ENCODE measurements at regions not wholly inside any gene's neighbourhood (a gene's known extent, or its start where the extent isn't known, plus 50 kb on each side); places are given as distances from the start of the nearest gene placed in this dataset.
"Not testable (repeated sequence)": the region's sequence is repeated elsewhere in the genome, so short reads cannot be mapped to it uniquely, and the experiment has no call there.

DNA sequence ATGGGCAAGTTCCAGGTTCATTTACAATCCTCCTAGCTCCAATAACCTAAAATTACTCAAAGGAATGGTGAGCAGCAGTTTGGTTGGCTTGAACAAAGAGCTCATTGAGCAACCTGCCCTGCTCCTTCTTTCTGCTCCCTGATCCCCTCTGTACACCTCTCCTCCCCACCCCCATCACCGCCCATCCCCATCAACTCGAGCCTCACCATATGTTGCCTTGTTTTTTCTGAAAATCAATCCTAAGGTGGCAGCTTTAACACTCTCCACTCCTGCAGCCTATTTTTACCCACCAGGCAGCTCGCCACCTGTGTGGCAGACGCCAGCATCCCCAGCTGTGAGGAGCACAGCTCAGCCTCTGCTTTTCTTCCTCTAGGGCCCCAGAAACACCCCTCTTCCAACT, 533.4 kb upstream of the BRINP1 start:
- 80 to 89% methylated on average over 1 to 4 of the region's 4 CpGs for WGBS, 2 experiments (ENCODE audit: insufficient coverage in 2 of 2)
- no peaks in the 10 kb centered on the region for H3K9me3 ChIP-seq (ENCODE audit: control insufficient read depth, low read length)
- no peaks in the 10 kb centered on the region for H3K36me3 ChIP-seq (ENCODE audit: control insufficient read depth, insufficient read depth, low read length)
- no peak overlapping the region for H3K27ac ChIP-seq (ENCODE audit: low read depth, low read length, severe bottlenecking)
- no peak overlapping the region for H3K4me3 ChIP-seq (ENCODE audit: extremely low read depth, insufficient read depth, low read length, poor library complexity, severe bottlenecking)
- no peaks in the 10 kb centered on the region for H3K4me1 ChIP-seq (ENCODE audit: control insufficient read depth, insufficient read depth, low read length, poor library complexity, severe bottlenecking)

DNA sequence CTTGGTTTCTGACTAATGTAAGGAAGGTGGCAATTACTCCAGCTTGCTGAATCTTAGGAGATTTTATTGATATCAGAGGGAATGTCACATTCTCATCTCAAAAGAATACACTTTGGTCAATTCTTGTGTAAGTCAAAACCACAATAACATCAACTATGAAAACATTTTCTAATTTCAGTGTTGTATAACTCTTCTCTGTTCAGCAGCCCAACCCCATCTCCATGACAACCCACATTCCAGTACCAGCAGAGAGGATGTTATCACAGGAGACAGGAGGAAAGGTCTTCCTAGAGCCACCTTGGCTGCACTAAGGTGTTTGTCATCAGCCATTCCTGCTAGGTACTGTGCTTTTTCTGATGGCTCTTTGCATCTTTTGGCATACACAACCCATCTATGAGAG, 529.1 kb upstream of the BRINP1 start:
- H3K9me3 ChIP-seq (ENCODE audit: control insufficient read depth, low read length): no peaks in the 10 kb centered on the region
- no peak overlapping the region for H3K27ac ChIP-seq (ENCODE audit: low read depth, low read length, severe bottlenecking)
- H3K36me3 ChIP-seq (ENCODE audit: control insufficient read depth, insufficient read depth, low read length): no peaks in the 10 kb centered on the region
- no peaks in the 10 kb centered on the region for H3K4me1 ChIP-seq (ENCODE audit: control insufficient read depth, insufficient read depth, low read length, poor library complexity, severe bottlenecking)
- no peak overlapping the region for H3K4me3 ChIP-seq (ENCODE audit: extremely low read depth, insufficient read depth, low read length, poor library complexity, severe bottlenecking)

DNA sequence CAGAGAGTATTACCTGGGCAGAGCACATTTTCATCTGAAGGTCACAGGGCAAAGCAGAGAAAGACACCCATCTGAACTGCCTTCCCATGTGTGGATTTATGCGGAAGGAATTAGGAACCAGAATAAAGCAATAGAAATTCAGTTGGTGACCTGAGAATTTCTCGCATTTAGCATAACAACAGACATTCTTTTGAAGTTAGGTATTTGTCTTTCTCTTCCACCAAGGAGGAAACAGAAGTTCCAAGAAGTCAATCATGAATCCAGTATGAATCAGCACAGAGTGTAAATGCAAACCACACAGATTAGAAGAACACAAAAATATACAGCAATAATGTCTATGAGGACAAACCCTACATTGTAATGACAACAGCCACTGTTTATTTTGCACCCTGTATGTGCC, 515.2 kb upstream of the BRINP1 start:
- H3K36me3 ChIP-seq (ENCODE audit: control insufficient read depth, insufficient read depth, low read length): no peaks in the 10 kb centered on the region
- peaks cover 3% of the 10 kb centered on the region for H3K4me1 ChIP-seq (ENCODE audit: control insufficient read depth, insufficient read depth, low read length, poor library complexity, severe bottlenecking)
- 51% methylated on average over 2 of the region's 2 CpGs; no CpG with 5 or more reads in 1 of the 2 experiments for WGBS, 2 experiments (ENCODE audit: insufficient coverage in 2 of 2)

DNA sequence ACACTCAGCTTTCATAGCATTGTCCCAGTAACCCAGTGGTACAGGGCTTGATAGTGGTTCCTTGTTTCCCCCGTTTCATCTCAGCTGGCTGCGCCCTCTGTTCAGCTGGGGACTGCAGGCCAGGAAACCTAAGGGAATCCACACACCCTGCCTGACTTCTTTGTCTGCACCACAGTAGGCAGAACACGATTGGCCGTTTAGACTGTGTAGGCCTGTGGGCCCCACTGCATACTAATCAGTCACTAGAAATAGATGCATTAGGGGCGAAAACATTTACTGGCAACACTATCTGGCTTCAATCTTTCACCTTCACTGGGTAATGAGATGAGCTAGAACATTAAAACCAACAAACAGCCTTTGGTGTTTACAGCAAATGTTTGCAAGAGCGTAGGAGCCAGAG, 512.7 kb upstream of the BRINP1 start:
- no peaks in the 10 kb centered on the region for H3K9me3 ChIP-seq (ENCODE audit: control insufficient read depth, low read length)
- no peaks in the 10 kb centered on the region for H3K36me3 ChIP-seq (ENCODE audit: control insufficient read depth, insufficient read depth, low read length)
- peaks cover 3% of the 10 kb centered on the region for H3K4me1 ChIP-seq (ENCODE audit: control insufficient read depth, insufficient read depth, low read length, poor library complexity, severe bottlenecking)
- no peak overlapping the region for H3K27ac ChIP-seq (ENCODE audit: low read depth, low read length, severe bottlenecking)
- no peak overlapping the region for H3K4me3 ChIP-seq (ENCODE audit: extremely low read depth, insufficient read depth, low read length, poor library complexity, severe bottlenecking)
- 82 to 93% methylated on average over 5 of the region's 6 CpGs for WGBS, 2 experiments (ENCODE audit: insufficient coverage in 2 of 2)

More for the DNA sequence above, 515.2 kb upstream of the BRINP1 start:
- Histone ChIP-seq H3K4me3 (ENCODE audit: extremely low read depth, insufficient read depth, low read length, poor library complexity, severe bottlenecking) (no peak overlapping the region), H3K27ac (ENCODE audit: low read depth, low read length, severe bottlenecking) (no peak overlapping the region), H3K9me3 (ENCODE audit: control insufficient read depth, low read length) (no peaks in the 10 kb centered on the region)

DNA sequence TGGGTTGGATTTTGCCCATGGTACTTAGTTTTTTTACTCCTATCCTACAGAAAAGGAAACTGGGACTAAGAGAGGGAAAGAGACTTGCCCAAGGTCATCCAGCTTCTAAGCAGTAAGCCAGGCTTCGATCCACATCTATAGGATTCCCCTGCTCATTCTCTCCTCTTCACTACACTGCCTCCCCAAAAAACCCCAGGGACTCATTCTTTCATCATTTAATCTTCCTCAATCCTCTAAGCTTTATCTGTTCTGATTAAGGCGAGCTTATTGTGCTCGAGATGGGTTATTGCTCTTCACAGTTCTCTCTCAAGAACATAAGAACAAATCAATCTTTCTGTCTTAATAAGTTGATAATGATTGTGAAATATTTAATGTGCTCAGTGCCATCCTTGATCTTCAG, 511.1 kb upstream of the BRINP1 start:
- Histone ChIP-seq H3K4me3 (ENCODE audit: extremely low read depth, insufficient read depth, low read length, poor library complexity, severe bottlenecking) (no peak overlapping the region), H3K36me3 (ENCODE audit: control insufficient read depth, insufficient read depth, low read length) (no peaks in the 10 kb centered on the region), H3K27ac (ENCODE audit: low read depth, low read length, severe bottlenecking) (no peak overlapping the region), H3K4me1 (ENCODE audit: control insufficient read depth, insufficient read depth, low read length, poor library complexity, severe bottlenecking) (peaks cover 3% of the 10 kb centered on the region), H3K9me3 (ENCODE audit: control insufficient read depth, low read length) (no peaks in the 10 kb centered on the region)
- WGBS, 2 experiments (ENCODE audit: insufficient coverage in 2 of 2): 80% methylated on average over 1 of the region's 3 CpGs; no CpG with 5 or more reads in 1 of the 2 experiments

DNA sequence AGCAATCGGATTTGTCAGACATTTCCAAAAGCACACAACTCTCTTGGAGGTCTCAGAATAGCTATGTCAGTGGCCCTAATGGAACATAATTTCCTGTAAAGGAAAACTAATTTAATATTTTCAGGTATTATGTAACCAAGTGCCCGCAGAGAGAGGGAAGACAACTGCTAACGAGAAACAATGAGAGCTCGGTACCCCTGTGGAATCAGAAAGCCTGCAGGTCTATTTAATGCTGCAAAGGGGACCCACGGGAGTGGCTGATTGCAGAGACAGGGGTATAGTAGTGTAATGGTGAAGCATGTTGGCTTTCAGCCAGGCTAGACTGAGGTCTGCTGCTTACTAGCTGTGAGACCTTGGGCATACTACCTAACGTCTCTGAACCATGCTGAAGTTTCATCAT, 508.1 kb upstream of the BRINP1 start:
- no peak overlapping the region for H3K4me3 ChIP-seq (ENCODE audit: extremely low read depth, insufficient read depth, low read length, poor library complexity, severe bottlenecking)
- no peaks in the 10 kb centered on the region for H3K4me1 ChIP-seq (ENCODE audit: control insufficient read depth, insufficient read depth, low read length, poor library complexity, severe bottlenecking)
- no peak overlapping the region for H3K27ac ChIP-seq (ENCODE audit: low read depth, low read length, severe bottlenecking)
- WGBS, 2 experiments (ENCODE audit: insufficient coverage in 2 of 2): 92 to 94% methylated on average over 2 to 5 of the region's 6 CpGs
- H3K9me3 ChIP-seq (ENCODE audit: control insufficient read depth, low read length): no peaks in the 10 kb centered on the region
- no peaks in the 10 kb centered on the region for H3K36me3 ChIP-seq (ENCODE audit: control insufficient read depth, insufficient read depth, low read length)

DNA sequence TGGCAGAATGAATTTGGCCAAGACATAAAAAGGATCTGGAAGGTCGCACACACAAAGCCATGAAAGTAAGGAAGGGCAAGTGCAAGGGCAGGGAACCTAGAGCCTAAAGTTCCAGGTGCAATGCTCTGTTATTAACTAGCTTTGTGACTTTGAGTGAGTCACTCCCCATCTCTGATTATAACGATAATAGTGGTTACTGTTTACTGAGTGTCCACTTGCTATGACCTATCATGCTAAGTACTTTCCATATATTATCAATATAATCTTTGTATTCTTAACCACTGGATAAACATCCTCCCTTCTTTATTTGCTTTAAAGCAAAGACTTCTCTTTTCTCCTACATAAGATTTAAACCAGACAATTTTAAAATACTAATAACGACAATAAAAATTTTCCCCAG, 504.6 kb upstream of the BRINP1 start:
- Histone ChIP-seq H3K4me1 (ENCODE audit: control insufficient read depth, insufficient read depth, low read length, poor library complexity, severe bottlenecking) (peaks cover 2% of the 10 kb centered on the region), H3K9me3 (ENCODE audit: control insufficient read depth, low read length) (no peaks in the 10 kb centered on the region), H3K27ac (ENCODE audit: low read depth, low read length, severe bottlenecking) (no peak overlapping the region), H3K36me3 (ENCODE audit: control insufficient read depth, insufficient read depth, low read length) (no peaks in the 10 kb centered on the region), H3K4me3 (ENCODE audit: extremely low read depth, insufficient read depth, low read length, poor library complexity, severe bottlenecking) (no peak overlapping the region)
- 83 to 93% methylated on average over 1 to 2 of the region's 3 CpGs for WGBS, 2 experiments (ENCODE audit: insufficient coverage in 2 of 2)

DNA sequence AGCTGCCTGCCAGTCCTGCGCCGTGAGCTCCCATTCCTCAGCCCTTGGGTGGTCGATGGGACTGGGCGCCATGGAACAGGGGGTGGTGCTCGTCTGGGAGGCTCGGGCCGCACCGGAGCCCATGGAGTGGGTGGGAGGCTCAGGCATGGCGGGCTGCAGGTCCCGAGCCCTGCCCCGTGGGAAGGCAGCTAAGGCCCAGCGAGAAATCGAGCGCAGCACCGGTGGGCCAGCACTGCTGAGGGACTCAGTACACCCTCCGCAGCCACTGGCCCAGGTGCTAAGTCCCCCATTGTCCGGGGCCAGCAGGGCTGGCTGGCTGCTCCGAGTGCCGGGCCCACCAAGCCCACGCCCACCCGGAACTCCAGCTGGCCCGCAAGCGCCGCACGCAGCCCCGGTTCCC, 501.0 kb upstream of the BRINP1 start:
- H3K9me3 ChIP-seq (ENCODE audit: control insufficient read depth, low read length); H3K27ac ChIP-seq (ENCODE audit: low read depth, low read length, severe bottlenecking); H3K4me1 ChIP-seq (ENCODE audit: control insufficient read depth, insufficient read depth, low read length, poor library complexity, severe bottlenecking); H3K36me3 ChIP-seq (ENCODE audit: control insufficient read depth, insufficient read depth, low read length); H3K4me3 ChIP-seq (ENCODE audit: extremely low read depth, insufficient read depth, low read length, poor library complexity, severe bottlenecking): not testable (repeated sequence)
- WGBS, 2 experiments (ENCODE audit: insufficient coverage in 2 of 2): 87 to 95% methylated on average over 10 to 12 of the region's 26 CpGs

DNA sequence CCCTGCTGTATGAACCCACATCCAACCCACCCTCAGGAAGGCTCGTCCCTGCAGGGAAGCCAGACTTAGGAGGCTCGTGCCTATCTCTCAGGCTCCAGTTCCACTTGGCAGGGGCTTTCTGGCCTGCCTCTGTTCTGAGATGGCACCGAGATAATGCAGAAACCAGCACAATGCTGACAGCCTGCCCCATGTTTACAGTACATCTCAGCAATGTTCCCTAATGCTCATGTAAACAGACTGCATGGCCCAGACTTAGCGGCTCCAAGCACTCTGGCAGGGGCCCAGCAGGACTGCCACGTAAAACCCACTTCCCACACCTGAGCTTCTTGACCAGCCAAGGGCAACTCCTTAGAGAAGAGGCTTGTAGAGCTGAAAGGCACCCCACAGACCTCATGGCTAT, 499.5 kb upstream of the BRINP1 start:
- no peaks in the 10 kb centered on the region for H3K9me3 ChIP-seq (ENCODE audit: control insufficient read depth, low read length)
- WGBS, 2 experiments (ENCODE audit: insufficient coverage in 2 of 2): 68 to 78% methylated on average over 4 to 5 of the region's 5 CpGs
- no peak overlapping the region for H3K4me3 ChIP-seq (ENCODE audit: extremely low read depth, insufficient read depth, low read length, poor library complexity, severe bottlenecking)
- H3K27ac ChIP-seq (ENCODE audit: low read depth, low read length, severe bottlenecking): peak overlapping the region; percentile 33
- H3K4me1 ChIP-seq (ENCODE audit: control insufficient read depth, insufficient read depth, low read length, poor library complexity, severe bottlenecking): peaks cover 4% of the 10 kb centered on the region
- no peaks in the 10 kb centered on the region for H3K36me3 ChIP-seq (ENCODE audit: control insufficient read depth, insufficient read depth, low read length)

DNA sequence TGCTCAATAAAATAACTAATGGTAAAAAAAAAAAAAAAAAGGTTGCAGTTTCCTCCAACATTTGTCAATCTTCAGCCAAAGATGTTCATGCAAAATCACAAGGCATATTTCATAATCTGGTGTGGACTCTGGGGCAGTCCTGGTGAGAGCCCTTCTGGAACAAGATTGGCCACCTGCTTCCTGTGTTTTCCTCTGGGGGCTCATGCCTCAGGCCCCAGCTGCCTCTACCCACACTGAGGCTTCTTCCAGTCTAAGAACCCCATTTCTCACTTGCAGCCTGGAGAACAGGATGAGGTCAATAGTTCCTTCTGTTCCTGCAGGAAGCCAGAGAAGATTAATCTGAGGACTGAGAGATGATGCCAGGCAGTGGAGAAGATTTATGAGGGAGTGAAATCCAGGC, 492.6 kb upstream of the BRINP1 start:
- no peak overlapping the region for H3K27ac ChIP-seq (ENCODE audit: low read depth, low read length, severe bottlenecking)
- no peaks in the 10 kb centered on the region for H3K36me3 ChIP-seq (ENCODE audit: control insufficient read depth, insufficient read depth, low read length)
- no peak overlapping the region for H3K4me3 ChIP-seq (ENCODE audit: extremely low read depth, insufficient read depth, low read length, poor library complexity, severe bottlenecking)
- no peaks in the 10 kb centered on the region for H3K9me3 ChIP-seq (ENCODE audit: control insufficient read depth, low read length)
- no peaks in the 10 kb centered on the region for H3K4me1 ChIP-seq (ENCODE audit: control insufficient read depth, insufficient read depth, low read length, poor library complexity, severe bottlenecking)

DNA sequence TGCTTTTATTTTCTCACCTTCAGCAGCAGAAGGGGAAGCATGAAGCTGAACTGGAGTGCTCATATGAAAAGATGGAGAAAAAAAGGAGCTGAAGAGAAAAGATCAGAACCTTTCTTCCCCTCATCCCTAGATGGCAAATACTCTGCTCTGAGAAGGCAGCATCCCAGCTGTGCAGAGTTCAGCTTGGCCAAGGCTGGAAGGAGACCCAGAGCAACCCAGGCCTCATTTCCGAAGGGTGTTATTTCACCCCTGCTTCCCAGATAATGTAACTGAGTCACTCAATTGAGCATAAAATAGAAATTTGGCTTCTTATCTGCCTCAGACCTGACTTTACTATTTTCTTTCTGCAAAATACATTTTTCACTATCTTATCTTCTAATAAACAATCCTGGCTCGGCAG, 489.9 kb upstream of the BRINP1 start:
- H3K4me1 ChIP-seq (ENCODE audit: control insufficient read depth, insufficient read depth, low read length, poor library complexity, severe bottlenecking): no peaks in the 10 kb centered on the region
- no peaks in the 10 kb centered on the region for H3K36me3 ChIP-seq (ENCODE audit: control insufficient read depth, insufficient read depth, low read length)
- H3K4me3 ChIP-seq (ENCODE audit: extremely low read depth, insufficient read depth, low read length, poor library complexity, severe bottlenecking): no peak overlapping the region
- WGBS, 2 experiments (ENCODE audit: insufficient coverage in 2 of 2): 79 to 96% methylated on average over 2 of the region's 2 CpGs
- H3K9me3 ChIP-seq (ENCODE audit: control insufficient read depth, low read length): no peaks in the 10 kb centered on the region
- H3K27ac ChIP-seq (ENCODE audit: low read depth, low read length, severe bottlenecking): no peak overlapping the region

DNA sequence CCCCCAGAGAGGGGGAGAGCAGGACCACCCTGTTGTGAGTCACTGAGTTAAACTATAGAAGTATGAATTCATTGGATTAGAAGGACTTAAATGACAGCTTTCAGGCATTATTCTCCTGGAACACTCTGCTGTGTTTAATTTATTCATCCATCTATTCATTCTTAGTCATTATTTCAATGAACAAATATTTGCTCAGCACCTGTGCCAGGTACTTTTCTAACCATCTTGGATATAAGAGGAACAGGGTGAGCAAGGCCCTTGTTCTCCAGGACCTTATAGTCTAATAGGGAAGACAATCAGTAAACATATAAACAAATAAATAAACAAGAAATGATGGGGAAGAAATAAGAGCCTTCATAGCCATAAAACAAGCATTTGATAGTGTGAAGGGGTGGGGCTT, 483.9 kb upstream of the BRINP1 start:
- no peaks in the 10 kb centered on the region for H3K36me3 ChIP-seq (ENCODE audit: control insufficient read depth, insufficient read depth, low read length)
- no peak overlapping the region for H3K27ac ChIP-seq (ENCODE audit: low read depth, low read length, severe bottlenecking)
- H3K4me3 ChIP-seq (ENCODE audit: extremely low read depth, insufficient read depth, low read length, poor library complexity, severe bottlenecking): no peak overlapping the region
- no peaks in the 10 kb centered on the region for H3K4me1 ChIP-seq (ENCODE audit: control insufficient read depth, insufficient read depth, low read length, poor library complexity, severe bottlenecking)
- H3K9me3 ChIP-seq (ENCODE audit: control insufficient read depth, low read length): no peaks in the 10 kb centered on the region

Data from mesodermal cell (in vitro differentiated cells).